ENCODE measurements at regions not wholly inside any gene's neighbourhood (a gene's known extent, or its start where the extent isn't known, plus 50 kb on each side); places are given as distances from the start of the nearest gene placed in this dataset.
"Not testable (repeated sequence)": the region's sequence is repeated elsewhere in the genome, so short reads cannot be mapped to it uniquely, and the experiment has no call there.

DNA sequence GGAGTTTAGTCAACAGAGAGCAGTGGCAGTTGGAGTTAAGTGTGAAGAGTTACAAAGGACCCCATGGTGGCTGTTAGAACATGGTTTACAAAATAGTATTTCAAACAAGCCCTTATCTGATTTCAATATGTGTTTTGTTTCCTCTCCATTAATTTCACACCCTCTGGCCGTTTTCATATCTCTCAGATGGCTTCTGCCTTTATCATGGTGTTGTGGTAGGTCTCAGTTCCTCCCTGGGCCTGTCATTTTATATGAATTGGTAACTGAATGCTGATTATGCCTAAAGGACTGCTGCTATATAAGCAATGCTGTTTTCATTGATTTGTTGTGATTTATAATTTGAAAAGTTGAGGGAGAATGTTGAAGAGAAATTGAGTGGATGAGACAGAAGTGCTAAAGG, 686.7 kb downstream of the NYAP2 start:
- Histone ChIP-seq H3K27ac (no peak overlapping the region), H3K4me2 (no peak overlapping the region), H3K4me1 (no peaks in the 10 kb centered on the region), H3K4me3 (no peak overlapping the region), H3K9me3 (peaks cover 7% of the 10 kb centered on the region)
- ATAC-seq (no peak), FAIRE-seq (no peak), DNase-seq (ENCODE audit: low read depth in 1 of 2, low spot score in 1 of 2) (no peak)
- no peak for TF ChIP-seq CHD2 (IDR thresholded peaks at IDR 0.05; ENCODE audit: low read length, partially characterized antibody)
- TF ChIP-seq FOXS1 (CRISPR knock-in tag; IDR thresholded peaks at IDR 0.05) = no peak
- TF ChIP-seq, protein P1, sequence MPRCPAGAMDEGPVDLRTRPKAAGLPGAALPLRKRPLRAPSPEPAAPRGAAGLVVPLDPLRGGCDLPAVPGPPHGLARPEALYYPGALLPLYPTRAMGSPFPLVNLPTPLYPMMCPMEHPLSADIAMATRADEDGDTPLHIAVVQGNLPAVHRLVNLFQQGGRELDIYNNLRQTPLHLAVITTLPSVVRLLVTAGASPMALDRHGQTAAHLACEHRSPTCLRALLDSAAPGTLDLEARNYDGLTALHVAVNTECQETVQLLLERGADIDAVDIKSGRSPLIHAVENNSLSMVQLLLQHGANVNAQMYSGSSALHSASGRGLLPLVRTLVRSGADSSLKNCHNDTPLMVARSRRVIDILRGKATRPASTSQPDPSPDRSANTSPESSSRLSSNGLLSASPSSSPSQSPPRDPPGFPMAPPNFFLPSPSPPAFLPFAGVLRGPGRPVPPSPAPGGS (IDR thresholded peaks at IDR 0.05) = no peak
- TF ChIP-seq, protein P2, sequence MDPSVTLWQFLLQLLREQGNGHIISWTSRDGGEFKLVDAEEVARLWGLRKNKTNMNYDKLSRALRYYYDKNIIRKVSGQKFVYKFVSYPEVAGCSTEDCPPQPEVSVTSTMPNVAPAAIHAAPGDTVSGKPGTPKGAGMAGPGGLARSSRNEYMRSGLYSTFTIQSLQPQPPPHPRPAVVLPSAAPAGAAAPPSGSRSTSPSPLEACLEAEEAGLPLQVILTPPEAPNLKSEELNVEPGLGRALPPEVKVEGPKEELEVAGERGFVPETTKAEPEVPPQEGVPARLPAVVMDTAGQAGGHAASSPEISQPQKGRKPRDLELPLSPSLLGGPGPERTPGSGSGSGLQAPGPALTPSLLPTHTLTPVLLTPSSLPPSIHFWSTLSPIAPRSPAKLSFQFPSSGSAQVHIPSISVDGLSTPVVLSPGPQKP (IDR thresholded peaks at IDR 0.05; ENCODE audit: low read depth, low read length) = no peak
- TF ChIP-seq, protein P3, sequence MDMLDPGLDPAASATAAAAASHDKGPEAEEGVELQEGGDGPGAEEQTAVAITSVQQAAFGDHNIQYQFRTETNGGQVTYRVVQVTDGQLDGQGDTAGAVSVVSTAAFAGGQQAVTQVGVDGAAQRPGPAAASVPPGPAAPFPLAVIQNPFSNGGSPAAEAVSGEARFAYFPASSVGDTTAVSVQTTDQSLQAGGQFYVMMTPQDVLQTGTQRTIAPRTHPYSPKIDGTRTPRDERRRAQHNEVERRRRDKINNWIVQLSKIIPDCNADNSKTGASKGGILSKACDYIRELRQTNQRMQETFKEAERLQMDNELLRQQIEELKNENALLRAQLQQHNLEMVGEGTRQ (IDR thresholded peaks at IDR 0.05) = no peak
- TF ChIP-seq NR3C1 (IDR thresholded peaks at IDR 0.05) = no peak
- no peak for TF ChIP-seq HOXB13 (CRISPR knock-in tag; IDR thresholded peaks at IDR 0.05; ENCODE audit: low read depth)
- TF ChIP-seq TP53 (CRISPR knock-in tag; IDR thresholded peaks at IDR 0.05) = no peak
- TF ChIP-seq, protein P4, sequence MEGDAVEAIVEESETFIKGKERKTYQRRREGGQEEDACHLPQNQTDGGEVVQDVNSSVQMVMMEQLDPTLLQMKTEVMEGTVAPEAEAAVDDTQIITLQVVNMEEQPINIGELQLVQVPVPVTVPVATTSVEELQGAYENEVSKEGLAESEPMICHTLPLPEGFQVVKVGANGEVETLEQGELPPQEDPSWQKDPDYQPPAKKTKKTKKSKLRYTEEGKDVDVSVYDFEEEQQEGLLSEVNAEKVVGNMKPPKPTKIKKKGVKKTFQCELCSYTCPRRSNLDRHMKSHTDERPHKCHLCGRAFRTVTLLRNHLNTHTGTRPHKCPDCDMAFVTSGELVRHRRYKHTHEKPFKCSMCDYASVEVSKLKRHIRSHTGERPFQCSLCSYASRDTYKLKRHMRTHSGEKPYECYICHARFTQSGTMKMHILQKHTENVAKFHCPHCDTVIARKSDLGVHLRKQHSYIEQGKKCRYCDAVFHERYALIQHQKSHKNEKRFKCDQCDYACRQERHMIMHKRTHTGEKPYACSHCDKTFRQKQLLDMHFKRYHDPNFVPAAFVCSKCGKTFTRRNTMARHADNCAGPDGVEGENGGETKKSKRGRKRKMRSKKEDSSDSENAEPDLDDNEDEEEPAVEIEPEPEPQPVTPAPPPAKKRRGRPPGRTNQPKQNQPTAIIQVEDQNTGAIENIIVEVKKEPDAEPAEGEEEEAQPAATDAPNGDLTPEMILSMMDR (IDR thresholded peaks at IDR 0.05) = no peak
- TF ChIP-seq MAFK (IDR thresholded peaks at IDR 0.05; ENCODE audit: partially characterized antibody) = no peak
- 9% methylated on average over 1 of the region's 1 CpG for WGBS (ENCODE audit: missing lambda C conversion rate)
- POLR2A ChIA-PET = no interaction called here
- CTCF ChIA-PET = no interaction called here

DNA sequence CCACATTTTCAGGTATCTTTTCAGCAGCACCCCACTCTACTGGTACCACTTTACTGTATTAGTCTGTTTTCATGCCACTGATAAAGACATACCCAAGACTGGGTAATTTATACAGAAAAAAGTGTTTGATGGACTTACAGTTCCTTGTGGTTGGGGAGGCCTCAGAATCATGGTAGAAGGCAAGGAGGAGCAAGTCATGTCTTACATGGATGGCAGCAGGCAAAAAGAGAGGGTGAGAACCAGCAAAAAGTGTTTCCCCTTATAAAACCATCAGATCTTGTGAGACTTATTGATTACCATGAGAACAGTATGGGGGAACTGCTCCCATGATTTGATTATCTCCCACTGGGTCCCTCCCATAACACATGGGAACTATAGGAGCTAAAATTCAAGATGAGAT, 685.9 kb downstream of the NYAP2 start:
- ATAC-seq, H3K27ac ChIP-seq, CTCF ChIA-PET: not testable (repeated sequence)

DNA sequence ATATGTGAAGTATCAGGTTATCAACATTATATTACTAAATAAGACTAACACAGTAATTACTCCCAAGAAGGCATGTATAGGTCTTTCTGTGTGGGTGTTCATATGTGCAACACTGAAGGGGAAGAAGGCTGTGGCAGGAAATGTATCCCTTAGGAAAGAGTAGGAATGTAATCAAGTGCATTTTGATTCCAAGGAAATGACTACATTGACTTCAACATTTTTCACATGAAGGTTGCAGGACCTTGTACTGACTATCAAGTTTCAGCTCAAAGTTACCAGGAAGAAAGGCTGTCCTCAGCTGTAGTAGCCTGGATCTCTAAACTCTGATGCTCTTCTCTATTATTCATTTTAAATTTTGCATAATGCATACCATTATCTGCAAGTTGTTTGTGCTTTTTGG, 680.8 kb downstream of the NYAP2 start:
- TF ChIP-seq EHMT2 (IDR thresholded peaks at IDR 0.05; ENCODE audit: low read depth) (no peak), PHF8 (IDR thresholded peaks at IDR 0.05; ENCODE audit: borderline replicate concordance, low read depth) (no peak), JUNB (IDR thresholded peaks at IDR 0.05) (no peak), MYC (IDR thresholded peaks at IDR 0.05; ENCODE audit: borderline replicate concordance, low read length) (no peak), FOXS1 (CRISPR knock-in tag; IDR thresholded peaks at IDR 0.05) (no peak), SREBF2 (IDR thresholded peaks at IDR 0.05) (no peak), FOSB (CRISPR knock-in tag; IDR thresholded peaks at IDR 0.05) (no peak), RCOR1 (IDR thresholded peaks at IDR 0.05; ENCODE audit: low read depth, low read length) (no peak), FOSL2 (IDR thresholded peaks at IDR 0.05) (no peak), FOSL2 (CRISPR knock-in tag; IDR thresholded peaks at IDR 0.05) (no peak), NR3C1 (IDR thresholded peaks at IDR 0.05) (no peak), ZC3H11A (IDR thresholded peaks at IDR 0.05) (no peak), NPAS2 (CRISPR knock-in tag; IDR thresholded peaks at IDR 0.05; ENCODE audit: borderline replicate concordance) (no peak)
- TF ChIP-seq, protein P2 (IDR thresholded peaks at IDR 0.05; ENCODE audit: low read depth, low read length) = no peak
- TF ChIP-seq, protein P5, sequence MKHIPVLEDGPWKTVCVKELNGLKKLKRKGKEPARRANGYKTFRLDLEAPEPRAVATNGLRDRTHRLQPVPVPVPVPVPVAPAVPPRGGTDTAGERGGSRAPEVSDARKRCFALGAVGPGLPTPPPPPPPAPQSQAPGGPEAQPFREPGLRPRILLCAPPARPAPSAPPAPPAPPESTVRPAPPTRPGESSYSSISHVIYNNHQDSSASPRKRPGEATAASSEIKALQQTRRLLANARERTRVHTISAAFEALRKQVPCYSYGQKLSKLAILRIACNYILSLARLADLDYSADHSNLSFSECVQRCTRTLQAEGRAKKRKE (CRISPR knock-in tag; IDR thresholded peaks at IDR 0.05; ENCODE audit: low read depth) = no peak
- TF ChIP-seq, protein P1 (IDR thresholded peaks at IDR 0.05) = no peak
- H3K4me1 ChIP-seq = no peaks in the 10 kb centered on the region
- H3K9me3 ChIP-seq = peaks cover 4% of the 10 kb centered on the region; the same call in 2 of the 3 replicates
- CTCF ChIA-PET = no interaction called here
- H3K4me3 ChIP-seq = no peak overlapping the region
- no peak overlapping the region for H3K27ac ChIP-seq
- FAIRE-seq = no peak
- ATAC-seq = no peak
- DNase-seq (ENCODE audit: low read depth in 1 of 2, low spot score in 1 of 2) = no peak
- POLR2A ChIA-PET = no interaction called here
- no peak overlapping the region for H3K4me2 ChIP-seq

More for the DNA sequence above, 685.9 kb downstream of the NYAP2 start:
- H3K9me3 ChIP-seq; DNase-seq (ENCODE audit: low read depth in 1 of 2, low spot score in 1 of 2); POLR2A ChIA-PET; H3K4me1 ChIP-seq; FAIRE-seq; H3K4me2 ChIP-seq; H3K4me3 ChIP-seq: not testable (repeated sequence)

Measured in A549 (cell line).